Stimulated activated CD4-positive, alpha-beta T cell treated with anti-CD3 and anti-CD28 coated beads, Interleukin-15, amount 100 ng/mL, for 48 hours (primary cell): ENCODE measurements at regions not wholly inside any gene's neighbourhood (a gene's known extent, or its start where the extent isn't known, plus 50 kb on each side); places are given as distances from the start of the nearest gene placed in this dataset.

Experiments
- DNase-seq, 2 donors: peaks; one replicate each; pipeline ENCODE4 v3.0.0-alpha.2; 2020; ENCODE audit warnings: low read depth in 2 of 2

- DNase-seq: no peak
These were observed 84.4 kb upstream of the SYPL1 start for GRCh38 chr7:106196460-106197021.

- no peak for DNase-seq
These were observed 81.5 kb upstream of the SYPL1 start for GRCh38 chr7:106193661-106194060.

GRCh38 chr7:106190589-106191330 lies 78.6 kb upstream of the SYPL1 start:
- no peak for DNase-seq

- DNase-seq: no peak
These were observed 75.7 kb upstream of the SYPL1 start for GRCh38 chr7:106187613-106188350.

GRCh38 chr7:106185719-106186118 lies 73.6 kb upstream of the SYPL1 start:
- DNase-seq: no peak

- DNase-seq: no peak
These were observed 71.8 kb upstream of the SYPL1 start for GRCh38 chr7:106183952-106184351.

GRCh38 chr7:106182904-106183303 lies 70.8 kb upstream of the SYPL1 start:
- no peak for DNase-seq

GRCh38 chr7:106181658-106182265 lies 69.7 kb upstream of the SYPL1 start:
- DNase-seq: no peak

- no peak for DNase-seq
These were observed 68.6 kb upstream of the SYPL1 start for GRCh38 chr7:106180721-106181120.

GRCh38 chr7:106179256-106179655 lies 67.1 kb upstream of the SYPL1 start:
- no peak for DNase-seq

GRCh38 chr7:106178593-106179134 lies 66.6 kb upstream of the SYPL1 start:
- DNase-seq: no peak

- DNase-seq: no peak
These were observed 65.9 kb upstream of the SYPL1 start for GRCh38 chr7:106177738-106178592.

GRCh38 chr7:106177300-106177690 lies 65.2 kb upstream of the SYPL1 start:
- DNase-seq: no peak

GRCh38 chr7:106176414-106177299 lies 64.5 kb upstream of the SYPL1 start:
- DNase-seq: peak; percentile 37 to 47

GRCh38 chr7:106175507-106175906 lies 63.4 kb upstream of the SYPL1 start:
- DNase-seq: no peak

GRCh38 chr7:106170651-106171050 lies 58.5 kb upstream of the SYPL1 start:
- no peak for DNase-seq

GRCh38 chr7:106169821-106170610 lies 57.9 kb upstream of the SYPL1 start:
- DNase-seq: no peak

GRCh38 chr7:106167439-106168136 lies 55.5 kb upstream of the SYPL1 start:
- DNase-seq: no peak
